Fibroblast of lung (primary cell): ENCODE measurements at regions not wholly inside any gene's neighbourhood (a gene's known extent, or its start where the extent isn't known, plus 50 kb on each side); places are given as distances from the start of the nearest gene placed in this dataset.

Experiments used
- CTCF ChIP-seq, 2 donors: IDR thresholded peaks in 1 of 2; conservative IDR thresholded peaks in 1 of 2; 1 replicate in 1 of 2; 2 replicates in 1 of 2; pipeline ENCODE4 v1.5.1; 2011 to 2012; ENCODE audit warnings: low read length in 2 of 2, control low read depth in 1 of 2, inconsistent platforms in 1 of 2, low read depth in 1 of 2, mild to moderate bottlenecking in 1 of 2
- EZH2 ChIP-seq: IDR thresholded peaks from 2 replicates; pipeline ENCODE4 v1.5.1; 2012; ENCODE audit warnings: low read length, control low read depth, mild to moderate bottlenecking; ENCODE audit errors: missing control alignments

GRCh38 chr19:34314437-34315313 is 50.3 kb upstream of the GPI start:
- no peak for TF ChIP-seq CTCF (conservative IDR thresholded peaks at IDR 0.05 in 1 of 2, IDR thresholded peaks at IDR 0.05 in 1 of 2; ENCODE audit: low read depth in 1 of 2, low read length in 2 of 2)
- TF ChIP-seq EZH2, result no peak
